Midbrain (tissue), 1 donor: ENCODE measurements at regions not wholly inside any gene's neighbourhood (a gene's known extent, or its start where the extent isn't known, plus 50 kb on each side); places are given as distances from the start of the nearest gene placed in this dataset.
"Not testable (repeated sequence)": the region's sequence is repeated elsewhere in the genome, so short reads cannot be mapped to it uniquely, and the experiment has no call there.

Source experiments
- DNase-seq: peaks from one replicate; lab custom pipeline; 2025; lab: John Stamatoyannopoulos, UW

- DNase-seq, result peak; percentile 77
These were observed 132.7 kb upstream of the RCN1 start for GRCh38 chr11:31958076-31958735.

- DNase-seq, result no peak
These were observed 133.2 kb upstream of the RCN1 start for GRCh38 chr11:31957674-31958073.

GRCh38 chr11:31956310-31956709 lies 134.6 kb upstream of the RCN1 start:
- DNase-seq, result no peak

GRCh38 chr11:31955838-31956237 lies 135.0 kb upstream of the RCN1 start:
- no peak for DNase-seq

GRCh38 chr11:31953803-31954327 lies 137.0 kb upstream of the RCN1 start:
- DNase-seq, result no peak

- DNase-seq, result not testable (repeated sequence)
These were observed 138.6 kb upstream of the PAX6 start for GRCh38 chr11:31949733-31950200.

GRCh38 chr11:31947051-31947450 lies 135.9 kb upstream of the PAX6 start:
- no peak for DNase-seq

- no peak for DNase-seq
These were observed 132.1 kb upstream of the PAX6 start for GRCh38 chr11:31943056-31943780.

- DNase-seq, result no peak
These were observed 129.4 kb upstream of the PAX6 start for GRCh38 chr11:31940371-31941037.

- no peak for DNase-seq
These were observed 127.9 kb upstream of the PAX6 start for GRCh38 chr11:31939004-31939403.

GRCh38 chr11:31936312-31936711 lies 125.2 kb upstream of the PAX6 start:
- no peak for DNase-seq

GRCh38 chr11:31932879-31933278 lies 121.8 kb upstream of the PAX6 start:
- DNase-seq, result no peak

GRCh38 chr11:31927982-31928381 lies 116.9 kb upstream of the PAX6 start:
- DNase-seq, result no peak

- DNase-seq, result no peak
These were observed 115.8 kb upstream of the PAX6 start for GRCh38 chr11:31926816-31927528.

- DNase-seq, result no peak
These were observed 115.0 kb upstream of the PAX6 start for GRCh38 chr11:31926106-31926505.

GRCh38 chr11:31922450-31922849 lies 111.3 kb upstream of the PAX6 start:
- no peak for DNase-seq

GRCh38 chr11:31921081-31921480 lies 110.0 kb upstream of the PAX6 start:
- DNase-seq, result no peak

- no peak for DNase-seq
These were observed 108.1 kb upstream of the PAX6 start for GRCh38 chr11:31919175-31919574.

GRCh38 chr11:31915867-31916266 lies 104.7 kb upstream of the PAX6 start:
- no peak for DNase-seq

- DNase-seq, result no peak
These were observed 102.9 kb upstream of the PAX6 start for GRCh38 chr11:31913985-31914384.

- no peak for DNase-seq
These were observed 101.7 kb upstream of the PAX6 start for GRCh38 chr11:31912808-31913207.

GRCh38 chr11:31910950-31911576 lies 99.9 kb upstream of the PAX6 start:
- DNase-seq, result no peak
